DND-41 (cell line): ENCODE measurements at regions not wholly inside any gene's neighbourhood (a gene's known extent, or its start where the extent isn't known, plus 50 kb on each side); places are given as distances from the start of the nearest gene placed in this dataset.

ENCODE experiments used
- CTCF ChIP-seq: IDR thresholded peaks from 2 replicates; pipeline ENCODE4 v1.5.1; 2012; ENCODE audit warnings: borderline replicate concordance, low read length, moderate library complexity, mild to moderate bottlenecking; ENCODE audit not compliant: poor library complexity, severe bottlenecking; ENCODE audit errors: extremely low read depth
- EZH2 ChIP-seq: IDR thresholded peaks from 3 replicates; pipeline ENCODE4 v1.6.1; 2012; ENCODE audit warnings: borderline replicate concordance, low read depth, mild to moderate bottlenecking, moderate library complexity, low read length, inconsistent platforms; ENCODE audit not compliant: severe bottlenecking

- TF ChIP-seq CTCF: no peak
- TF ChIP-seq EZH2: no peak
These were observed 159.1 kb downstream of the UTP18 start for GRCh38 chr17:51419476-51419875.
